ENCODE measurements at regions not wholly inside any gene's neighbourhood (a gene's known extent, or its start where the extent isn't known, plus 50 kb on each side); places are given as distances from the start of the nearest gene placed in this dataset.

DNA sequence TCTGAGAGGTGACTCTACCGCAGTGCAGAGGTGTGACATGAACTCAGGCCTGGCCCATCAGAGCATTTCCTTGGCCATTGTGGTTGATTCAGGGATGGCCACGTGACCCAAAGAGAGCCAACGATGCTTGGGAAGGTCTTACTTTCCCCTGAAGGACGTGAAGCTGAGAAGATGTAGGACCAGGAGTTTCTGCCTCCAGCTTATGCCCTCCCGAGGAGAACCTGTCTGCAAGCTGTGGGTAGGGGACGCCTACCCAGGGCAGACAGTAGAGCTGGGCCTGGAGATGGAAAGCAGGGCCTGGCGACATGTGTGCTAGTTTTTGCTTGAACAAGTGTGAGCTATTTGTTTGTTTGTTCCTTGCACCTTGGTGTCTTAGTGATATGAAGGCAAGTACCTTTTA is 89.4 kb downstream of the RPLP1 start:
- Histone ChIP-seq H2AFZ (replicated peaks; ENCODE audit: low read length, poor library complexity) (no peak overlapping the region), H4K8ac (ENCODE audit: low read depth in 2 of 2, low read length in 2 of 2) (no peak overlapping the region), H3K14ac (replicated peaks; ENCODE audit: low read depth, low read length) (no peak overlapping the region), H3K4me2 (ENCODE audit: low read depth, low read length) (no peak overlapping the region), H3K4me3 (ENCODE audit: insufficient read depth, low read depth, low read length) (no peak overlapping the region), H3K23ac (ENCODE audit: low read depth, low read length) (no peak overlapping the region), H3K18ac (ENCODE audit: low read depth, low read length) (no peak overlapping the region), H3K4me1 (ENCODE audit: control insufficient read depth, insufficient read depth, low read length) (no peaks in the 10 kb centered on the region), H3K79me1 (ENCODE audit: low read depth in 1 of 2, low read length in 2 of 2) (no peaks in the 10 kb centered on the region), H3K9me1 (ENCODE audit: insufficient read depth, low read length) (no peaks in the 10 kb centered on the region), H4K91ac (ENCODE audit: insufficient read depth, low read depth, low read length) (no peak overlapping the region), H3K36me3 (ENCODE audit: control insufficient read depth, insufficient read depth, low read length) (no peaks in the 10 kb centered on the region), H3K9ac (ENCODE audit: low read depth, low read length) (no peak overlapping the region), H2AK9ac (replicated peaks; ENCODE audit: low read depth, low read length, poor library complexity) (no peak overlapping the region), H2BK5ac (ENCODE audit: low read depth, low read length, poor library complexity, severe bottlenecking) (no peak overlapping the region), H3K27ac (ENCODE audit: insufficient read depth, low read length) (no peak overlapping the region), H4K20me1 (ENCODE audit: insufficient read depth, low read length) (no peaks in the 10 kb centered on the region), H2BK120ac (ENCODE audit: low read depth, low read length) (no peak overlapping the region), H3K56ac (ENCODE audit: extremely low read depth, insufficient read depth, low read length) (no peak overlapping the region), H3K4ac (ENCODE audit: low read depth, low read length) (no peak overlapping the region), H2BK15ac (ENCODE audit: low read depth, low read length) (no peak overlapping the region), H2BK20ac (ENCODE audit: low read depth, low read length) (no peak overlapping the region), H2AK5ac (ENCODE audit: low read depth, low read length) (no peak overlapping the region), H4K5ac (ENCODE audit: low read depth, low read length) (no peak overlapping the region), H3K27me3 (ENCODE audit: control insufficient read depth, insufficient read depth, low read length) (peaks cover 64% of the 10 kb centered on the region), H3K9me3 (ENCODE audit: control insufficient read depth, insufficient read depth, low read length) (no peaks in the 10 kb centered on the region; the same call in 1 of the 2 replicates)
- TF ChIP-seq NFE2L2 (IDR thresholded peaks at IDR 0.05; ENCODE audit: low read depth, low read length) (no peak), SMC3 (IDR thresholded peaks at IDR 0.05; ENCODE audit: low read depth, low read length) (no peak), POLR2A (IDR thresholded peaks at IDR 0.05; ENCODE audit: low read depth, low read length) (no peak), CEBPB (IDR thresholded peaks at IDR 0.05; ENCODE audit: low read depth, low read length) (no peak), RFX5 (IDR thresholded peaks at IDR 0.05; ENCODE audit: low read depth, low read length) (no peak), RAD21 (IDR thresholded peaks at IDR 0.05; ENCODE audit: low read length) (no peak)
- TF ChIP-seq, protein P1, sequence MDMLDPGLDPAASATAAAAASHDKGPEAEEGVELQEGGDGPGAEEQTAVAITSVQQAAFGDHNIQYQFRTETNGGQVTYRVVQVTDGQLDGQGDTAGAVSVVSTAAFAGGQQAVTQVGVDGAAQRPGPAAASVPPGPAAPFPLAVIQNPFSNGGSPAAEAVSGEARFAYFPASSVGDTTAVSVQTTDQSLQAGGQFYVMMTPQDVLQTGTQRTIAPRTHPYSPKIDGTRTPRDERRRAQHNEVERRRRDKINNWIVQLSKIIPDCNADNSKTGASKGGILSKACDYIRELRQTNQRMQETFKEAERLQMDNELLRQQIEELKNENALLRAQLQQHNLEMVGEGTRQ (IDR thresholded peaks at IDR 0.05; ENCODE audit: low read depth, low read length): no peak
- ATAC-seq (ENCODE audit: low read depth): no peak
- ChIA-PET CTCF (no interaction called here), POLR2A (ENCODE audit: unreplicated experiment) (no interaction called here)
- no TSS peak for BruUV-seq (replicated peaks)
- no peak for DNase-seq
- dilution Hi-C loops (cut with HindIII; ENCODE audit: low sequenced_read_pairs, unreplicated experiment) (no loop called here), intact Hi-C loops (cut with micrococcal nuclease) (no loop called here), in situ Hi-C loops (cut with MboI; ENCODE audit: low sequenced_read_pairs) (no loop called here)
- WGBS, 2 experiments (ENCODE audit: extremely low coverage in 2 of 2, insufficient read length in 1 of 2): 84% methylated on average over 6 of the region's 7 CpGs; no CpG with 5 or more reads in 1 of the 2 experiments
